ENCODE measurements at regions not wholly inside any gene's neighbourhood (a gene's known extent, or its start where the extent isn't known, plus 50 kb on each side); places are given as distances from the start of the nearest gene placed in this dataset.
A peak's percentile ranks its signal among the peaks of the same experiment; 100 is the strongest.

DNA sequence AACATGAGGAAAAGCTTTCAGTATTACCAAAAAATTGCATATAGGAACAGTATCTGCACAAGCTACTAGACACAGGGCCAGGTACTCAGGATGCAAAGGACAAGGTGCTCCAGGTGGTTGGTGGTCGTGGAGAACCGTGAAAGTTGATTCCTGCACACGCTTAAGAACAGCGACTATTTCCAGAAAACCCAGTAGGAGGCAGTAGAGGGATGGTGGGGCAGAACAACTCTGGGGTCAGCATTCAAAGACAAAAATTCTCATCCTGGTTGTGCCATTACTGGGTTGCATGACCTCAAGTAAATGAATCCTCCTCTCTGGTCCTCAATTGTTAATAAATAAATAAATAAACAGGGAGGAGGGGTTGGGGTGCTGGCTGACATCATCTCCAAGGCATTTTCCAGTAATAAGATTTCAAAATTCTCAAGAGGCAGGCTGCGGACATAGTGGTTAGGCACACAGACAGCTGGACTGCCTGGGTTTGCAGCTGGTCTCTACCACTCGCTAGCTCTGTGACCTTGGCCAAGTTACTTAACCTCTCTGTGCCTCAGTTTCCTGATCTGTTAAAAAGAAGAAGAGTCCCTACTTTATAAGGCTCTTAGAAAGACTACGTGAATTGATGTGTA is 89.6 kb downstream of the ISX start:
- TF ChIP-seq MTA2 (IDR thresholded peaks at IDR 0.05; ENCODE audit: low read depth) = no peak
- 0 out of 2 replicates have a peak, but pooled peaks have one; percentile 11 for TF ChIP-seq RAD21 (IDR thresholded peaks at IDR 0.05; ENCODE audit: insufficient read depth, low read depth, low read length)
- WGBS (ENCODE audit: insufficient coverage, insufficient replicate concordance, low lambda C conversion rate, missing lambda C conversion rate) = 32% methylated on average over 7 of the region's 7 CpGs
- no peaks in the 10 kb centered on the region for H3K36me3 ChIP-seq (ENCODE audit: control insufficient read depth in 2 of 2, insufficient read depth in 2 of 2, low read length in 1 of 2)
- ChIA-PET POLR2A (interaction anchor here (1.0 kb wide), 1 partner anchor 76 kb away, joined by 4 read pairs; no protein-coding TSS in a partner anchor), SMC1A (ENCODE audit: uncharacterized antibody, unreplicated experiment) (interaction anchor here (0.8 to 2.9 kb wide), 7 partner anchors 10 to 740 kb away, joined by 3 to 12 read pairs (median 4); no protein-coding TSS in a partner anchor), CTCF (interaction anchor here (0.7 to 10.2 kb wide), 17 partner anchors 9 to 1231 kb away, joined by 3 to 132 read pairs (median 3); no protein-coding TSS in a partner anchor), RAD21 (ENCODE audit: unreplicated experiment) (interaction anchor here (1.0 to 6.3 kb wide), 2 partner anchors 11 to 75 kb away, joined by 3 to 48 read pairs; no protein-coding TSS in a partner anchor)
- no peak overlapping the region for H3K27ac ChIP-seq (ENCODE audit: control insufficient read depth, insufficient read depth)
- H3K4me1 ChIP-seq (ENCODE audit: control insufficient read depth, insufficient read depth, low read length) = no peaks in the 10 kb centered on the region
- no peaks in the 10 kb centered on the region for H3K9me3 ChIP-seq (replicated peaks; ENCODE audit: control insufficient read depth, insufficient read depth, low read length)
- H3K4me2 ChIP-seq (ENCODE audit: control insufficient read depth, insufficient read depth) = no peak overlapping the region
- H3K9ac ChIP-seq (ENCODE audit: control insufficient read depth, insufficient read depth, low read length) = no peak overlapping the region
- no peaks in the 10 kb centered on the region for H3K27me3 ChIP-seq (replicated peaks in 1 of 2; ENCODE audit: control insufficient read depth in 2 of 2, insufficient read depth in 2 of 2, low read length in 1 of 2)
- in situ Hi-C loops (cut with MboI) = loop anchor here (10.0 kb wide), 1 partner anchor 351 kb away; no protein-coding TSS in a partner anchor
- BruUV-seq (replicated peaks) = no TSS peak
- no peaks in the 10 kb centered on the region for H3K79me2 ChIP-seq (ENCODE audit: control insufficient read depth, insufficient read depth, low read length)
- no peaks in the 10 kb centered on the region for H4K20me1 ChIP-seq (ENCODE audit: control insufficient read depth, insufficient read depth)
- ATAC-seq (no peak), DNase-seq (ENCODE audit: low read depth, low spot score) (no peak), FAIRE-seq (no peak)
- intact Hi-C loops (cut with micrococcal nuclease; ENCODE audit: unreplicated experiment) = loop anchor here (1.0 to 10.0 kb wide), 3 partner anchors 74 to 1233 kb away; partner anchors contain the start of gene LARGE1
- H2AFZ ChIP-seq (ENCODE audit: control insufficient read depth, low read depth, low read length) = no peak overlapping the region
- no peak overlapping the region for H3K4me3 ChIP-seq

DNA sequence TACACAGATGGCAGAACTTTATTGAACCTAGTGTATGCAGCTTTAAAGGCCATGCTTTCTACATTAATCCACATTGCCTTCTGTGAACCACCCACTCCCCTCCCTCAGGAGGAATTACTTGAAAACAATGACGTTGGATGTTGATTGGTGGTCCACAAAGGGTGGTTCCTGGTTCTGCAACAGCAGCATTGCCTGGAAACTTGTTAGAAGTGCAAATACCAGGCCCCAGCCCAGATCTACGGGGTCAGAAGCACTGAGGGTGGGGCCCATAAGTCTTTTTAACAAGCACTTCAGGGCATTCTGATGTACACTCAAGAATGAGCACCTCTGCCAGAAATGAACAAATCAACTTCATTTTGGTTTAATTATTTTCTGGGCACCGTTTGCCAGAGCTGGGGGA is 91.0 kb downstream of the ISX start:
- Histone ChIP-seq H3K9ac (ENCODE audit: control insufficient read depth, insufficient read depth, low read length) (no peak overlapping the region), H3K9me3 (replicated peaks; ENCODE audit: control insufficient read depth, insufficient read depth, low read length) (no peaks in the 10 kb centered on the region), H4K20me1 (ENCODE audit: control insufficient read depth, insufficient read depth) (no peaks in the 10 kb centered on the region), H3K36me3 (ENCODE audit: control insufficient read depth in 2 of 2, insufficient read depth in 2 of 2, low read length in 1 of 2) (no peaks in the 10 kb centered on the region), H3K27ac (ENCODE audit: control insufficient read depth, insufficient read depth) (no peak overlapping the region), H3K4me3 (no peak overlapping the region), H3K27me3 (replicated peaks in 1 of 2; ENCODE audit: control insufficient read depth in 2 of 2, insufficient read depth in 2 of 2, low read length in 1 of 2) (no peaks in the 10 kb centered on the region), H2AFZ (ENCODE audit: control insufficient read depth, low read depth, low read length) (no peak overlapping the region), H3K4me2 (ENCODE audit: control insufficient read depth, insufficient read depth) (no peak overlapping the region), H3K79me2 (ENCODE audit: control insufficient read depth, insufficient read depth, low read length) (no peaks in the 10 kb centered on the region), H3K4me1 (ENCODE audit: control insufficient read depth, insufficient read depth, low read length) (no peaks in the 10 kb centered on the region)
- ChIA-PET POLR2A (interaction anchor here (1.0 kb wide), 1 partner anchor 75 kb away, joined by 4 read pairs; no protein-coding TSS in a partner anchor), CTCF (interaction anchor here (0.6 to 10.2 kb wide), 7 partner anchors 16 to 744 kb away, joined by 3 to 132 read pairs (median 3); no protein-coding TSS in a partner anchor), RAD21 (ENCODE audit: unreplicated experiment) (interaction anchor here (0.6 to 6.3 kb wide), 4 partner anchors 13 to 174 kb away, joined by 3 to 48 read pairs (median 3); no protein-coding TSS in a partner anchor), SMC1A (ENCODE audit: uncharacterized antibody, unreplicated experiment) (interaction anchor here (1.0 to 2.9 kb wide), 2 partner anchors 73 to 75 kb away, joined by 8 to 12 read pairs; no protein-coding TSS in a partner anchor)
- FAIRE-seq = no peak
- no TSS peak for BruUV-seq (replicated peaks)
- 0% methylated on average over 3 of the region's 3 CpGs for WGBS (ENCODE audit: insufficient coverage, insufficient replicate concordance, low lambda C conversion rate, missing lambda C conversion rate)
- intact Hi-C loops (cut with micrococcal nuclease; ENCODE audit: unreplicated experiment) = loop anchor here (5.0 to 10.0 kb wide), 2 partner anchors 1042 to 1235 kb away; partner anchors contain the start of gene LARGE1
- DNase-seq (ENCODE audit: low read depth, low spot score) = no peak
- ATAC-seq = no peak
- in situ Hi-C loops (cut with MboI) = loop anchor here (10.0 kb wide), 1 partner anchor 352 kb away; no protein-coding TSS in a partner anchor
- TF ChIP-seq SREBF1 (IDR thresholded peaks at IDR 0.05; ENCODE audit: low read length) (no peak), POLR2AphosphoS5 (IDR thresholded peaks at IDR 0.05; ENCODE audit: low read length) (no peak), SPI1 (IDR thresholded peaks at IDR 0.05; ENCODE audit: borderline replicate concordance, insufficient read depth, low read depth, low read length) (no peak), BRCA1 (IDR thresholded peaks at IDR 0.05; ENCODE audit: low read depth, low read length) (no peak)
- TF ChIP-seq, protein P1, sequence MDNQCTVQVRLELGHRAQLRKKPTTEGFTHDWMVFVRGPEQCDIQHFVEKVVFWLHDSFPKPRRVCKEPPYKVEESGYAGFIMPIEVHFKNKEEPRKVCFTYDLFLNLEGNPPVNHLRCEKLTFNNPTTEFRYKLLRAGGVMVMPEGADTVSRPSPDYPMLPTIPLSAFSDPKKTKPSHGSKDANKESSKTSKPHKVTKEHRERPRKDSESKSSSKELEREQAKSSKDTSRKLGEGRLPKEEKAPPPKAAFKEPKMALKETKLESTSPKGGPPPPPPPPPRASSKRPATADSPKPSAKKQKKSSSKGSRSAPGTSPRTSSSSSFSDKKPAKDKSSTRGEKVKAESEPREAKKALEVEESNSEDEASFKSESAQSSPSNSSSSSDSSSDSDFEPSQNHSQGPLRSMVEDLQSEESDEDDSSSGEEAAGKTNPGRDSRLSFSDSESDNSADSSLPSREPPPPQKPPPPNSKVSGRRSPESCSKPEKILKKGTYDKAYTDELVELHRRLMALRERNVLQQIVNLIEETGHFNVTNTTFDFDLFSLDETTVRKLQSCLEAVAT (IDR thresholded peaks at IDR 0.05) = no peak
- TF ChIP-seq, protein P2, sequence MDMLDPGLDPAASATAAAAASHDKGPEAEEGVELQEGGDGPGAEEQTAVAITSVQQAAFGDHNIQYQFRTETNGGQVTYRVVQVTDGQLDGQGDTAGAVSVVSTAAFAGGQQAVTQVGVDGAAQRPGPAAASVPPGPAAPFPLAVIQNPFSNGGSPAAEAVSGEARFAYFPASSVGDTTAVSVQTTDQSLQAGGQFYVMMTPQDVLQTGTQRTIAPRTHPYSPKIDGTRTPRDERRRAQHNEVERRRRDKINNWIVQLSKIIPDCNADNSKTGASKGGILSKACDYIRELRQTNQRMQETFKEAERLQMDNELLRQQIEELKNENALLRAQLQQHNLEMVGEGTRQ (IDR thresholded peaks at IDR 0.05; ENCODE audit: borderline replicate concordance, low read depth, low read length) = no peak
- TF ChIP-seq, protein P3, sequence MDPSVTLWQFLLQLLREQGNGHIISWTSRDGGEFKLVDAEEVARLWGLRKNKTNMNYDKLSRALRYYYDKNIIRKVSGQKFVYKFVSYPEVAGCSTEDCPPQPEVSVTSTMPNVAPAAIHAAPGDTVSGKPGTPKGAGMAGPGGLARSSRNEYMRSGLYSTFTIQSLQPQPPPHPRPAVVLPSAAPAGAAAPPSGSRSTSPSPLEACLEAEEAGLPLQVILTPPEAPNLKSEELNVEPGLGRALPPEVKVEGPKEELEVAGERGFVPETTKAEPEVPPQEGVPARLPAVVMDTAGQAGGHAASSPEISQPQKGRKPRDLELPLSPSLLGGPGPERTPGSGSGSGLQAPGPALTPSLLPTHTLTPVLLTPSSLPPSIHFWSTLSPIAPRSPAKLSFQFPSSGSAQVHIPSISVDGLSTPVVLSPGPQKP (IDR thresholded peaks at IDR 0.05; ENCODE audit: low read depth, low read length) = no peak
- TF ChIP-seq, protein P4, sequence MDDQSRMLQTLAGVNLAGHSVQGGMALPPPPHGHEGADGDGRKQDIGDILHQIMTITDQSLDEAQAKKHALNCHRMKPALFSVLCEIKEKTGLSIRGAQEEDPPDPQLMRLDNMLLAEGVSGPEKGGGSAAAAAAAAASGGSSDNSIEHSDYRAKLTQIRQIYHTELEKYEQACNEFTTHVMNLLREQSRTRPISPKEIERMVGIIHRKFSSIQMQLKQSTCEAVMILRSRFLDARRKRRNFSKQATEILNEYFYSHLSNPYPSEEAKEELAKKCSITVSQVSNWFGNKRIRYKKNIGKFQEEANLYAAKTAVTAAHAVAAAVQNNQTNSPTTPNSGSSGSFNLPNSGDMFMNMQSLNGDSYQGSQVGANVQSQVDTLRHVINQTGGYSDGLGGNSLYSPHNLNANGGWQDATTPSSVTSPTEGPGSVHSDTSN (IDR thresholded peaks at IDR 0.05; ENCODE audit: insufficient replicate concordance, low read depth, low read length) = no peak
